Stimulated activated CD4-positive, alpha-beta T cell treated with anti-CD3 and anti-CD28 coated beads, Interleukin-4, amount 100 ng/mL, for 1 hour (primary cell): ENCODE measurements at regions not wholly inside any gene's neighbourhood (a gene's known extent, or its start where the extent isn't known, plus 50 kb on each side); places are given as distances from the start of the nearest gene placed in this dataset.

Source experiments
- DNase-seq: peaks from one replicate; pipeline ENCODE4 v3.0.0-alpha.2; 2020

DNA sequence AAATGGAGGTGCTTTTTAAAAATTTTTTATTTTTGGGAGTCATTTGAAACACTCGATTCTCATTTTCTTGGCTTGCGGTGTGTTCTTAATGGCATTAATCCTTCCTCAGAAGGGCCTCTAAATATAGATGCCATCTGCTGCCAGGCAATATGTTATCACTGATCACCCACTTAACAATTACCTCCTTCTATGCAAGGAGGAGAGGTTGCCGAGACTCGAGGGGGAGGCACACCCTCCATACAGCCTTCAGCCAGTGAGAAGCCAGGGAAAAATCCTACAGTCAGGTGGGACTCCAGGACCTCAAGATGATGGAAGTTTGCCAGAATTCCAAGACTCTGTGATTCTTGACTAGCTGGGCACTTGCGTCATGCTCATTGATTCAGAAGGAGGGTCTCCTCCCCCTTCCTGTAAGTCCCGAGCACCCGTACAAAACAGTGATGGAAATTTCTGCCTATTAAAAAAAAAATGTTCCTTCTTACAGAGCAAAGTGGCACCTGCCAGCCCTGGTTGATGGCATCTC, 574.5 kb downstream of the TYW1 start:
- DNase-seq, result no peak

- no peak for DNase-seq
These were observed 577.0 kb downstream of the TYW1 start for GRCh38 chr7:67573639-67574038.

DNA sequence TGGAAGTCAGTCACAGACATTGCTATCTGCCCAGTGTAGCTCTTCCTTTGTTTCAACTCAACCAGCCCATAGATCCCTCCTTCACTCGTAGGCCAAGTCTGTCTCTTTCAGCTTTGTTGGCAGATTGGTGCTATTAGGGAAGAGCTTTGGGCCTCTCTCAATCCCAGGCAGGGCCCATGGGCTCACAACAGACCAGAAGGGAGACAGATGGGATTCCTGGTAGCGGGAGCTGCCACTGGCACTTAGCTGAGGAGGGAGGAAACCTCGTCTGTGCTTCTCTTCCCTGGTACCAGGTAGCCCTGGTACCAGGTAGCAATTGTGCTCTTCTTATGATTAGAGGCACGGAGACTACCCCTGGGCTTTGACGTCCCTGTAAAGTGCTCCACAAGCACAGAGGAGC, 592.0 kb downstream of the TYW1 start:
- DNase-seq, result no peak

DNA sequence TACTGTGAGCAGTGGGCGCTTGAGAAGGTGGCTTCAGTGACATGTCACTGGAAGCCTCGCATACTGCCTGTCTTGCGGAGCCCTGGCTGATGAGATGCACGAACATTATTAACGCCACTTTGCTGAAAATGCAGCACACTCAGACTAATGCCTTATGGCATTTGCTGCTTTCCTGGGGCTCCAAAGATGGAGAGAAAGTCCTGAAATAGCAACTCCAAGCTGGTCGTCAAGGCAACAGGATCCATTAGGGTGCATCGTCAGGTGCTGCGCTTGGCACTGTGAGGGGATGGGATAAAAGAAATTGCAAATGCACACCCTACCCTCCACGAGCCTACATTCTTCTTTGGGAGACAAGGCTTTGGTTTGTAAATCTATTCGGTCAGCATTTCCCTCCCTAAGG, 592.5 kb downstream of the TYW1 start:
- DNase-seq, result no peak

DNA sequence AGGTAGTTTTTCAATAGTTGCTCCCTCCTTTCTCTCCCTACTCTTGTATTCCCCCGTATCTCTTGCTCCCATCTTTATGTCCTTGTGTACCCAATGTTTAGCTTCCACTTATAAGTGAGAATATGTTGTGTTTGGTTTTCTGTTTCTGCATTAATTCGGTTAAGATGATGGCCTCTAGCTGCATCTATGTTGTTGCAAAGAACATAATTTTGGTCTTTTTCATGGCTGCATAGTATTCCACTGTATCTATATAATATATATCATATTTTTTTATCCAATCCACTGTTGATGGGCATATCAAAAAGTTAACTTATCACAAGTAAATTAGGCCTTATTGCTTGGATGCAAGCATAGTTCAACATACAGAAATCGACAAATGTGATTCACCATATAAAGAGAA, 594.0 kb downstream of the TYW1 start:
- DNase-seq, result no peak

- no peak for DNase-seq
These were observed 597.2 kb downstream of the TYW1 start for GRCh38 chr7:67593794-67594193.

DNA sequence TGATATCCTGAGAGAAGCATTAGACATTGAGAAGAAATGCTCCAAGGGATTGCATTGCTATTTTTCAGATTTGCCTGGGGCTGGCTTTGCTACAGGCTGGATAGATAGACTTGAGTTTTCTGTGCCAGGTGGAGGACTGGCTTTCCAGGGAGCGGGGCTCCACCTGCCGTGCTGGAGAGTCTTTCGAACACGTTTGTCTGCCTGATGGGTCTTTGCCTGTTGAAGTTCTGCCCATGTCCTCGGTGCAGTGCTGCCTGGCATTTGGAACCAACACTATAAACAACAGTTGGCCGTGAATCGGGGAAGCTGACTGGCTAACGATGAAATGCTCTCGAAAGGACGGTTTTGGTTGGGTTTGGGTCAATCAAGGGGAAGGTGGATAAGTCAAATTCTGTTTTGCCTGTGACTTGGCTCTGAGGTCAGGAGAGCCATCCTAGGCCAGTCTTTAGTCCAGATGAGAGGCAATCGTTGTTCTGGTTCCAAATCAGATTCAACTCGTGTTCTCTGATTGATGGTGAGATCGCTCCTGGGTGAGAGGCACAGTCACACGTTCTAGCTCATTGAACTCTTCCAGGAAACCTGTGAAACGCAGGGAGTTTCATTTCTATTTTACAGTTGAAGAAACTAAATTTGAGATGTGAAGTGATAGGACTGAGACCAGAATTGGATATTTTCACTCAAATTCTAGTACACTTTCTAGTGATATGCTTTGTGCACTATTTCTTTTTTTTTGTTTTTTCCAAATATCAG, 599.0 kb downstream of the TYW1 start:
- no peak for DNase-seq

GRCh38 chr7:67597161-67597560, 600.5 kb downstream of the TYW1 start:
- no peak for DNase-seq

DNA sequence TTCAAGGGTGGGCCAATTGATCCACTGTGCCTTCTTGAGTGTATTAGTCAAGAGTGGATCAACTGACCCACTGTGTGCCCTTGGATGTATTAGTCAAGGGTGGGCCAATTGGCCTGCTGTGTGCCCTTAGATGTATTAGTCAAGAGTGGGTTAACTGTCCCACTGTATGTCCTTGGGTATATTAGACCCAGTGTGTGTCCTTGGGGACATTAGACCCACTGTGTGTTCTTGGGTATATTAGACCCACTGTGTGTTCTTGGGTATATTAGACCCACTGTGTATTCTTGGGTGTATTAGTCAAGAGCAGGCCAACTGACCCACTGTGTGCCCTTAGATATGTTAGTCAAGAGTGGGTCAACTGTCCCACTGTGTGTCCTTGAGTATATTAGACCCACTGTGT, 601.8 kb downstream of the TYW1 start:
- DNase-seq, result no peak

DNA sequence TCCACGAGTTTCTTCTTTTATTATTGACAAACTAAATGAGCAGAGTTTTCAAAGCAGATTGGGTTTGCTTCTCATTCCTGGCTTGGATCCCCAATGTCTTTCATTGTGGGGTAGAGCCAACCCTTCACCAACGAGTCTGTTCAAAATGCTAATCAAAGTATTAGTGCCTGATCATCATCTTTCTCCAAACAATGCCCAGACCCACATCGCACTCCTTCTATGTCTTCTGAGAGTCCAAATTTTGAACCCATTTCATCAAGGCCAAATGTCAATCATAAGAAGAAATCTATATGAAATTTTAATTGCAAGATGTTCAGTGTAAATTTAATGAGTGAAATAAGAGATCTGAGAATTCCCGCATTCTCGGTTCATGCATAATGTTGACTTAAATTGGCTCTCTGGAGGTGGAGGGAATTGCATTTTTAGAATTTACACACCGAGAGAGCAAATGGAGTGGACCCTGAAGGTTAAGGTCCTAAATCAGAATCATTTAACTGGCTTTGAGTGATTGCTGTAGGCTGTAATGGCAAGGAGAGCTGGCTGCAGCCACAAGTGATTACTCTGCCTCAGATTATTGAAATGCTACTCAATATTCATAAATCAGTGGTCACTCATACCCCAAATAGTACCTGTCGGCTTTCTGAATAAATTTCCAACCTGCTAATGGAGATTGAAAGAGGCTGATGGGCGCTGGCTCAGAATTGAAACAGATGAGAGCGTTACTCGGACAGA, 602.9 kb downstream of the TYW1 start:
- no peak for DNase-seq

DNA sequence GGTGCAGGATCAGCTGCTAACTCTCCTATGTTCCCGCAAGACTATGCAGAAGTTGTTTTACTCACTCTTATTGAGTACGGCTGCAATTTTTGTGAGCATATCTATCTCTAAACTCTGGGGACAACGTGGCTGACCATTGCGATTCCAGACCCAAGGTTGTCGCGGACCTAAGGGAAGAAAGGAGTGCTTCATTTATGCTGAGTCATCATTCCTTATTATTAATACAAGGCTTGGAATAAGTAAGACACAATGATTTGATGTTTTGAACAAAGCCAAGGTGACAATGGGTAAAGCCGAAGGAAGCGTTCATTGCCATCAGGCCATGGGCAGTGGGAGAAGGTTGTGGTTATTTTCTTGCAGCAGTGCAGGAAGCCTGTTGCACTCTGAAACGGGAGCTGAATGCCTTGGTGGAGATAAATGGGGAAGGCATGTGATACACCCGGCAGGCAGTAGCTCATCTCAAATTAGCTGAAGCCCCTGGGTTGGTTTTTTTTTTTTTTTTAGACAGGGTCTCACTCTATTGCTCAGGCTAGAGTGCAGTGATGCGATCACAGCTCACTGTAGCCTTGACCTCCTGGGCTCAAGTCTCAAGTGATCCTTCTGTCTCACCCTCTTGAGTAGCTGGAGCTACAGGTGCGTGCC, 605.7 kb downstream of the TYW1 start:
- no peak for DNase-seq

GRCh38 chr7:67604461-67605386, 608.1 kb downstream of the TYW1 start:
- no peak for DNase-seq

DNA sequence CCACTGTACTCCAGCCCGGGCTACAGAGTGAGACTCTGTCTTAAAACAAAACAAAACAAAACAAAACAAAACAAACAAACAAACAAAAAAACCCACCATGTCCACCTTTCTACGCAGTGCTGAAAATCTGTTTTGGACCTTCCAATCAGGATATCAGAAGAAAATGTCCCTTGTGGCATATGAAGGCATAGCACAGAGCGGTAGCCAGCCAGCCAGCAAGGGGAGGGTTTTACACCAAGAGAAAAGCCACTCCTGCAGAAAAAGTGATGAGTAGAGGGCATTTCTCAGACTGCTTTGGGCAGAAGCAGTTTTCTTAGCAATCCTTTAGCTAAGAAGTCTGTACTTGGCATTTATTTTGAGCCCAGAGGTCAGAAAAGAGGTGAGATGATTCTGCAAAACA, 612.2 kb downstream of the TYW1 start:
- no peak for DNase-seq

GRCh38 chr7:67610897-67611296, 614.3 kb downstream of the TYW1 start:
- DNase-seq, result no peak

- DNase-seq, result no peak
These were observed 618.2 kb downstream of the TYW1 start for GRCh38 chr7:67614843-67615242.

GRCh38 chr7:67616517-67616916, 619.9 kb downstream of the TYW1 start:
- no peak for DNase-seq

DNA sequence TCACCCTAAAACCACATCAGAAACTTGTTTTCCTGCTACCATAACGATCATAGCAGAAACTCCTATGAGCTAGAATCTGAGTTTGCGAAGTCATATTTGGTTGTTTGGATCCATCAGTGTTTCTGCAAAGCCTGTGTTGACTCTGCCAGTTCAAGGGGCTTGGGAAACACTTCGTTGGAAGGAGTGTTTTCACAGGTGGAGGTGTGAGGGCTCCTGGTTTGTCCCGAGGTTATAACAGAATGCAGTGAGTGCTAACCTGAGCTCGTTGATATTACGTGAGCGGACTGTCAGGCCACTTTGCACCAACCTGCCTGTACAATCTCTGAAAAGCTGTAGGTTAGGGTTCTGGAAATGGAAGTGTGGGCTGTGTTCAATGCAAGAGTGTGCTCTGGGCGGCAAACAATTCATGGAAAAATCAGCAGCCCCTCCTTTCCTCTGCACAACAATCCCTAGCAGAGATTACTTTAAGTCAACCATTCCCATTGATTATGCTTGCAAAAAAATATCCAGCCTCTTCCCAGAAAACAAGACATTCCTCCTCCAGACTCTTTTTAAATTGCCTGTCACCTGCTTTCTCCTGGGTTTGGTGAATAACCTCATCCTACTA, 622.0 kb downstream of the TYW1 start:
- DNase-seq, result no peak

- DNase-seq, result no peak
These were observed 622.5 kb downstream of the TYW1 start for GRCh38 chr7:67619175-67619574.

DNA sequence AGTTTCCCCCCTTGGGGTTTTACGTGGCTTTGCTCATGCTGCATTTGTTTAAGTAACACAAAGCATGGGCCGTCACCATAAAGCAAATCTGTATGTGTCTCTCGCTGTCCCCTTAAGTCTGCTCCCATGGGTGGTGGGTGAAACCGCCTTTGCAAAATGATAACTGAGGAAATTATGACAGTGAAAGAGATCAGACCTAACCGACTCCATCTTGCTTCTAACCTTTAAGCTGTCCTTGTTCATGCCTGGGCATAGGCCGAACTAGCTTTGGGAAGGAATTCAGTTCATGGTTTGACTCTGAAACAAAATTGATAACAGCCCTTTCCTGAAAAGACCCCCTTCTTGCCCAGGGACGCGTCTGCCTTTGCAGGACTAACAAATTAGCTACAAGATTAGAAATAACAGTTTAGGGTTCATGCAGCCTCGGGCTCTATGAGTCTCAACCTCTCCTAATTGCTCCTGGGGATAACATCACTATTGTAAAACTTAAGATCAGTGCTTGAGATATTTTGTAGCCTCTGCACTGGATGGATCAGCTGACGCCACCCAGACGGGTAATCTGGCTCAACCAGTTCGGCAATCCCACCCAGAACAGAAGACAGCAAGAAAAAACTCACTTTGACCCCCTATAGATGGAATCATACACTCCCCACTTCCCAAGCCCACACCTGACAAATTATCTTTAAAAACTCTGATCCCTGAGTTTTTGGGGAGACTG, 623.7 kb downstream of the TYW1 start:
- DNase-seq, result no peak

GRCh38 chr7:67621704-67622103, 625.1 kb downstream of the TYW1 start:
- no peak for DNase-seq

DNA sequence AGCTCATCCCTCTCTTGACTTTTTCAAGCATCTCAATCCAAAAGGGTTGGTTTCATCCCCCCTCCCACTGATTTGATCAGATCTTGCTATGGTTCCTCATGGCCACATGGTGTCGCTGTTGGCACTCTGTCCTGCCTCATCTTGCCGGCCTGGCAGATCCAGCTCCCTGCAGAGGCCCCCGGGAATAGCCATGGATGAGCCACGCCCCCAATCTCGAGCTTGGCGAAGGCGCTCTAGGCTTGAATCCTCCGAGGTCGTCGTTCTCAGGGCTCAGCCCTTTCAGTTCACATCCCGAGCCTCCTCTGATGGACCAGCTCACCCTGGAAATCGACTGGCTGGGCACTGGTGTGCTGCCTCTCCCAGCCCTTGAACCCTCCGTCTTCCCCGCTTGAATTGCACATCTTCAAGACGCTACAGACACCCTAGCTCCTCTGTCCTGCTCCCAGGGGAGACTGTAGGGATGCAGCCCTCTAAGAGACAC, 628.7 kb downstream of the TYW1 start:
- DNase-seq, result peak; percentile 5

GRCh38 chr7:67631476-67631875, 634.8 kb downstream of the TYW1 start:
- DNase-seq, result no peak
